BE2C (cell line): ENCODE measurements at regions not wholly inside any gene's neighbourhood (a gene's known extent, or its start where the extent isn't known, plus 50 kb on each side); places are given as distances from the start of the nearest gene placed in this dataset.

Experiments
- DNase-seq: peaks from one replicate; pipeline ENCODE4 v3.0.0-alpha.2; 2020
- H3K27me3 ChIP-seq: fragments of 250-450 bp; sonication (Bioruptor Pico); 2 replicates; pipeline ENCODE4 v1.5.1; 2020; ENCODE audit warnings: mild to moderate bottlenecking
- H3K36me3 ChIP-seq: fragments of 250-450 bp; sonication (Bioruptor Pico); 2 replicates; pipeline ENCODE4 v1.5.1; 2020; ENCODE audit warnings: mild to moderate bottlenecking
- H3K4me1 ChIP-seq: fragments of 250-450 bp; sonication (Bioruptor Pico); 2 replicates; pipeline ENCODE4 v1.5.1; 2020
- H3K4me3 ChIP-seq: 2 replicates; pipeline ENCODE4 v1.5.1; 2011; ENCODE audit warnings: low read depth, low read length
- H3K9me3 ChIP-seq: fragments of 250-450 bp; sonication (Bioruptor Pico); 2 replicates; pipeline ENCODE4 v1.5.1; 2020
- TF ChIP-seq, protein P1 (sequence below): IDR thresholded peaks from 2 replicates; pipeline ENCODE4 v1.5.1; 2012; ENCODE audit warnings: mild to moderate bottlenecking, low read depth, low read length

GRCh38 chr6:167731216-167731615 is 95.5 kb upstream of the AFDN start:
- Histone ChIP-seq H3K27me3 (peaks cover 3% of the 10 kb centered on the region; the same call in 1 of the 2 replicates), H3K36me3 (no peaks in the 10 kb centered on the region), H3K4me1 (no peaks in the 10 kb centered on the region), H3K4me3 (no peak overlapping the region), H3K9me3 (no peaks in the 10 kb centered on the region)
- TF ChIP-seq, protein P1, sequence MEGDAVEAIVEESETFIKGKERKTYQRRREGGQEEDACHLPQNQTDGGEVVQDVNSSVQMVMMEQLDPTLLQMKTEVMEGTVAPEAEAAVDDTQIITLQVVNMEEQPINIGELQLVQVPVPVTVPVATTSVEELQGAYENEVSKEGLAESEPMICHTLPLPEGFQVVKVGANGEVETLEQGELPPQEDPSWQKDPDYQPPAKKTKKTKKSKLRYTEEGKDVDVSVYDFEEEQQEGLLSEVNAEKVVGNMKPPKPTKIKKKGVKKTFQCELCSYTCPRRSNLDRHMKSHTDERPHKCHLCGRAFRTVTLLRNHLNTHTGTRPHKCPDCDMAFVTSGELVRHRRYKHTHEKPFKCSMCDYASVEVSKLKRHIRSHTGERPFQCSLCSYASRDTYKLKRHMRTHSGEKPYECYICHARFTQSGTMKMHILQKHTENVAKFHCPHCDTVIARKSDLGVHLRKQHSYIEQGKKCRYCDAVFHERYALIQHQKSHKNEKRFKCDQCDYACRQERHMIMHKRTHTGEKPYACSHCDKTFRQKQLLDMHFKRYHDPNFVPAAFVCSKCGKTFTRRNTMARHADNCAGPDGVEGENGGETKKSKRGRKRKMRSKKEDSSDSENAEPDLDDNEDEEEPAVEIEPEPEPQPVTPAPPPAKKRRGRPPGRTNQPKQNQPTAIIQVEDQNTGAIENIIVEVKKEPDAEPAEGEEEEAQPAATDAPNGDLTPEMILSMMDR, result no peak
- DNase-seq, result no peak

DNA sequence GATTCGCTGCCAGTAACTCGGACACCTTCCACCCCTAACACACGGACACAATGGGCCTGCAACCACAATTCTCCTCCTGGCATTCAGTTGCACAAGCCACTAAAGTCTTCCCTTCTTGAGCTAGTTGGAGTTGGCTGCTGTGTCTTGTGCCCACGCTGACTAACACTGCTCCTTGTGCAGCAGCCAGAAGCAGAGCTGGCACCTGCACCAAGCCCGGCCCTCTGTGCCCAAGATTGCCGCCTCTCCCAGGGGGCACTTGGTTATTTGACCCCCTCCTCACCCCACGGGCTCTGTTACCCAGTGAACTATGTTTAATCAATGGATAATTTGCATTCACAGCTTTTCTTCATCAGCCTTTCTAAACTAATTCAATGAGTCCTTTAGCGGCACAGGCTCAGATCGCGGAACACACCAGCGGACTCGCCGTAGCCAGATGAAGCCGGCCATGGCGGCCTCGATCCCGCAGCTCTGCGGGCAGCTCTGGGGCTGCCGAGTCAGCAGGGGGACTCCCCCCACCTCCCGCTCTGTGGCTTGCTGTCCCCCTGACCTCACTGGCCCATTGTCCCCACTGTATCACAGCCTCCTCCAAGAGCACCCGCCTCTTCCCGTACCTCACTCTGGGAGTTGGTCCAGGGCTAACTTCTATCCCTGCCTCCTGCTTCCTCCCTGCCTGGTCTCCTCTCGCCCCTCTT is 94.8 kb upstream of the AFDN start:
- DNase-seq, result no peak
- Histone ChIP-seq H3K4me1 (no peaks in the 10 kb centered on the region), H3K4me3 (no peak overlapping the region), H3K27me3 (peaks cover 3% of the 10 kb centered on the region; the same call in 1 of the 2 replicates), H3K9me3 (no peaks in the 10 kb centered on the region), H3K36me3 (no peaks in the 10 kb centered on the region)
- TF ChIP-seq, protein P1, result no peak

- TF ChIP-seq, protein P1, result no peak
- Histone ChIP-seq H3K36me3 (no peaks in the 10 kb centered on the region), H3K4me1 (no peaks in the 10 kb centered on the region), H3K4me3 (no peak overlapping the region), H3K27me3 (no peaks in the 10 kb centered on the region), H3K9me3 (no peaks in the 10 kb centered on the region)
- DNase-seq, result no peak
These were observed 92.7 kb upstream of the AFDN start for GRCh38 chr6:167733740-167734661.

- TF ChIP-seq, protein P1, result no peak
- DNase-seq, result no peak
- Histone ChIP-seq H3K36me3 (no peaks in the 10 kb centered on the region), H3K4me1 (no peaks in the 10 kb centered on the region), H3K27me3 (no peaks in the 10 kb centered on the region), H3K4me3 (no peak overlapping the region), H3K9me3 (no peaks in the 10 kb centered on the region)
These were observed 92.0 kb upstream of the AFDN start for GRCh38 chr6:167734662-167735083.

DNA sequence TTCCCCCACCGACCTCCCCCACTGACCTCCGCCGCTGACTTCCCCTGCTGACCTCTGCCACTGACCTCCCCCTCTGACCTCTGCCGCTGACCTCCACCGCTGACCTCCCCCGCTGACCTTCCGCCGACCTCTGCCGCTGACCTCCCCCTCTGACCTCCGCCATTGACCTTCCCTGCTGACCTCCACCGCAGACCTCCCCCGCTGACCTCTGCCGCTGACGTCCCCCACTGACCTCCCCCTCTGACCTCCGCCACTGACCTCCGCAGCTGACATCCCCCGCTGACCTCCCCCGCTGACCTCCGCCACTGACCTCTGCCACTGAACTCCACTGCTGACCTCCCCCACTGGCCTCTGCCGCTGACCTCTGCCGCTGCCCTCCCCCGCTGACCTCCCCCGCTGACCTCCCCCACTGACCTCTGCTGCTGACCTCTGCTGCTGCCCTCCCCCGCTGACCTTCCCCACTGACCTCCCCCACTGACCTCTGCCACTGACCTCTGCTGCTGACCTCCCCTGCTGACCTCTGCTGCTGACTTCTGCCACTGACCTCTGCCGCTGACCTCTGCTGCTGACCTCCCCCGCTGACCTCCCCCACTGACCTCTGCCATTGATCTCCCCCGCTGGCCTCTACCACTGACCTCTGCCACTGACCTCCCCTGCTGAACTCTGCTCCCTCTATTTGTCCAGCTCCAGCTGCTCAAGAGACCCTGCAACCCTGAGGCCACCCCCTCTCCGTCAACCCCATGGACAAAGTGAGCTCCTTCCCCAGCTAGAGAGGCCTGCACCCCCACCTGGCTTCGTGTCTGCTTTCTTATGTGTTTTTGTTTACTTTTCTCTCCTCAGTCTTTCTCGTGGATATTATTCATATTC is 91.4 kb upstream of the AFDN start:
- no peak for DNase-seq
- TF ChIP-seq, protein P1, result no peak
- Histone ChIP-seq H3K4me1 (no peaks in the 10 kb centered on the region), H3K36me3 (no peaks in the 10 kb centered on the region), H3K4me3 (no peak overlapping the region), H3K9me3 (no peaks in the 10 kb centered on the region), H3K27me3 (no peaks in the 10 kb centered on the region)
